HepG2 (cell line): ENCODE measurements at regions not wholly inside any gene's neighbourhood (a gene's known extent, or its start where the extent isn't known, plus 50 kb on each side); places are given as distances from the start of the nearest gene placed in this dataset.

ENCODE experiments used
- PHF20 ChIP-seq: sonication (generic); formaldehyde crosslinking; IDR thresholded peaks from 2 replicates; pipeline ENCODE4 v1.5.0; 2020; ENCODE audit warnings: mild to moderate bottlenecking, missing genetic modification reagents
- REL ChIP-seq: sonication (generic); formaldehyde crosslinking; conservative IDR thresholded peaks from 2 replicates; pipeline ENCODE4 v1.8.0; 2022; ENCODE audit warnings: mild to moderate bottlenecking, missing genetic modification reagents, moderate library complexity
- SMARCE1 ChIP-seq: fragments of 450-650 bp; IDR thresholded peaks from 2 replicates; pipeline ENCODE4 v1.6.1; 2017; ENCODE audit warnings: borderline replicate concordance
- TARDBP ChIP-seq: sonication (generic); formaldehyde crosslinking; IDR thresholded peaks from 2 replicates; pipeline ENCODE4 v1.8.0; 2022; ENCODE audit warnings: mild to moderate bottlenecking, missing genetic modification reagents
- ZNF20 ChIP-seq: sonication (generic); formaldehyde crosslinking; IDR thresholded peaks from 2 replicates; pipeline ENCODE4 v1.4.0; 2020; ENCODE audit warnings: mild to moderate bottlenecking, moderate library complexity, missing genetic modification reagents
- ZNF33A ChIP-seq: sonication (generic); formaldehyde crosslinking; IDR thresholded peaks from 2 replicates; pipeline ENCODE4 v1.5.1; 2020; ENCODE audit warnings: missing genetic modification reagents, mild to moderate bottlenecking, moderate library complexity, borderline replicate concordance
- ZSCAN22 ChIP-seq: sonication (generic); formaldehyde crosslinking; IDR thresholded peaks from 2 replicates; pipeline ENCODE4 v1.4.0; 2020; ENCODE audit warnings: mild to moderate bottlenecking, missing genetic modification reagents
- ZSCAN9 ChIP-seq: IDR thresholded peaks from 2 replicates; pipeline ENCODE4 v1.6.1; 2016; ENCODE audit warnings: borderline replicate concordance
- TF ChIP-seq, protein P1 (sequence below): sonication (generic); formaldehyde crosslinking; conservative IDR thresholded peaks from 2 replicates; pipeline ENCODE4 v1.4.0; 2020; ENCODE audit warnings: missing genetic modification reagents
- TF ChIP-seq, protein P2 (sequence below): sonication (generic); formaldehyde crosslinking; IDR thresholded peaks from 2 replicates; pipeline ENCODE4 v1.4.0; 2020; ENCODE audit warnings: missing genetic modification reagents, borderline replicate concordance
- TF ChIP-seq, protein P3 (sequence below): sonication (generic); formaldehyde crosslinking; IDR thresholded peaks from 2 replicates; pipeline ENCODE4 v1.5.0; 2020; ENCODE audit warnings: mild to moderate bottlenecking, low read depth, missing genetic modification reagents, borderline replicate concordance

DNA sequence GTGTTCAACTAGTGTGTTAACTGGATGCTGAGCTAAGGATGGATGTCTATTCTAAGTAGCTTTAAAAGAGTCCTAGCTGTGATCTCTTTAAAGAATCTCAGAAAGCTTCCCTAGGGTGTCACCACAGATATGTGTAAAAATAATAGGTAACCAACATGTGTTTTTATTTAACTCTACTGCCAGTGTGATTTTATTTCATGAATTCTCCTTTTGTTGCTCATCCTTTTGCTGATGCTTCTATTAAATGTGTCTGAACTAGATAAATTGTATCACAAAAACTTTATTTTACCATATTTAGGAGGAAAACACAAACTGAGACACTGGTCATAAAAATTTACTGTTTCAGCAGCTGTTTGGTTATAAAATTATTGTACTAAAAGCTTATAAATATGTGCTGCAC lies 809.4 kb upstream of the CITED2 start (continued):
- TF ChIP-seq, protein P1, sequence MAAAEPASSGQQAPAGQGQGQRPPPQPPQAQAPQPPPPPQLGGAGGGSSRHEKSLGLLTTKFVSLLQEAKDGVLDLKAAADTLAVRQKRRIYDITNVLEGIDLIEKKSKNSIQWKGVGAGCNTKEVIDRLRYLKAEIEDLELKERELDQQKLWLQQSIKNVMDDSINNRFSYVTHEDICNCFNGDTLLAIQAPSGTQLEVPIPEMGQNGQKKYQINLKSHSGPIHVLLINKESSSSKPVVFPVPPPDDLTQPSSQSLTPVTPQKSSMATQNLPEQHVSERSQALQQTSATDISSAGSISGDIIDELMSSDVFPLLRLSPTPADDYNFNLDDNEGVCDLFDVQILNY (CRISPR knock-in tag) = no peak
- TF ChIP-seq, protein P2, sequence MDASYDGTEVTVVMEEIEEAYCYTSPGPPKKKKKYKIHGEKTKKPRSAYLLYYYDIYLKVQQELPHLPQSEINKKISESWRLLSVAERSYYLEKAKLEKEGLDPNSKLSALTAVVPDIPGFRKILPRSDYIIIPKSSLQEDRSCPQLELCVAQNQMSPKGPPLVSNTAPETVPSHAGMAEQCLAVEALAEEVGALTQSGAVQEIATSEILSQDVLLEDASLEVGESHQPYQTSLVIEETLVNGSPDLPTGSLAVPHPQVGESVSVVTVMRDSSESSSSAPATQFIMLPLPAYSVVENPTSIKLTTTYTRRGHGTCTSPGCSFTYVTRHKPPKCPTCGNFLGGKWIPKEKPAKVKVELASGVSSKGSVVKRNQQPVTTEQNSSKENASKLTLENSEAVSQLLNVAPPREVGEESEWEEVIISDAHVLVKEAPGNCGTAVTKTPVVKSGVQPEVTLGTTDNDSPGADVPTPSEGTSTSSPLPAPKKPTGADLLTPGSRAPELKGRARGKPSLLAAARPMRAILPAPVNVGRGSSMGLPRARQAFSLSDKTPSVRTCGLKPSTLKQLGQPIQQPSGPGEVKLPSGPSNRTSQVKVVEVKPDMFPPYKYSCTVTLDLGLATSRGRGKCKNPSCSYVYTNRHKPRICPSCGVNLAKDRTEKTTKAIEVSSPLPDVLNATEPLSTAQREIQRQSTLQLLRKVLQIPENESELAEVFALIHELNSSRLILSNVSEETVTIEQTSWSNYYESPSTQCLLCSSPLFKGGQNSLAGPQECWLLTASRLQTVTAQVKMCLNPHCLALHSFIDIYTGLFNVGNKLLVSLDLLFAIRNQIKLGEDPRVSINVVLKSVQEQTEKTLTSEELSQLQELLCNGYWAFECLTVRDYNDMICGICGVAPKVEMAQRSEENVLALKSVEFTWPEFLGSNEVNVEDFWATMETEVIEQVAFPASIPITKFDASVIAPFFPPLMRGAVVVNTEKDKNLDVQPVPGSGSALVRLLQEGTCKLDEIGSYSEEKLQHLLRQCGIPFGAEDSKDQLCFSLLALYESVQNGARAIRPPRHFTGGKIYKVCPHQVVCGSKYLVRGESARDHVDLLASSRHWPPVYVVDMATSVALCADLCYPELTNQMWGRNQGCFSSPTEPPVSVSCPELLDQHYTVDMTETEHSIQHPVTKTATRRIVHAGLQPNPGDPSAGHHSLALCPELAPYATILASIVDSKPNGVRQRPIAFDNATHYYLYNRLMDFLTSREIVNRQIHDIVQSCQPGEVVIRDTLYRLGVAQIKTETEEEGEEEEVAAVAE (CRISPR knock-in tag) = no peak
- TF ChIP-seq ZSCAN9 (no peak), ZNF20 (CRISPR knock-in tag) (no peak), ZSCAN22 (CRISPR knock-in tag) (no peak), ZNF33A (CRISPR knock-in tag) (no peak), REL (no peak), PHF20 (CRISPR knock-in tag) (no peak), TARDBP (no peak), SMARCE1 (no peak)
- TF ChIP-seq, protein P3, sequence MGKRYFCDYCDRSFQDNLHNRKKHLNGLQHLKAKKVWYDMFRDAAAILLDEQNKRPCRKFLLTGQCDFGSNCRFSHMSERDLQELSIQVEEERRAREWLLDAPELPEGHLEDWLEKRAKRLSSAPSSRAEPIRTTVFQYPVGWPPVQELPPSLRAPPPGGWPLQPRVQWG (CRISPR knock-in tag) = no peak
- TF ChIP-seq, all 625 proteins: peak for 0
